ENCODE measurements at regions not wholly inside any gene's neighbourhood (a gene's known extent, or its start where the extent isn't known, plus 50 kb on each side); places are given as distances from the start of the nearest gene placed in this dataset.

- peak overlapping the region; percentile 92 for H3K4me2 ChIP-seq
These were observed 344.2 kb downstream of the SPATA31D1 start for GRCh38 chr9:82332774-82333152.

GRCh38 chr9:82333671-82334070 lies 345.1 kb downstream of the SPATA31D1 start:
- POLR2A ChIA-PET, result no interaction called here
- Histone ChIP-seq H3K4me2 (no peak overlapping the region), H3K27ac (peak overlapping the region in 1 of 2 experiments; percentile 66; a peak in 2 of 6 replicates), H3K9me3 (no peaks in the 10 kb centered on the region), H3K4me3 (no peak overlapping the region), H3K4me1 (peaks cover 21% of the 10 kb centered on the region)
- no peak for DNase-seq (ENCODE audit: low read depth in 1 of 2, low spot score in 1 of 2)
- no peak for FAIRE-seq
- ATAC-seq, result no peak
- 43% methylated on average over 2 of the region's 2 CpGs for whole genome bisulfite sequencing (ENCODE audit: missing lambda C conversion rate)
- CTCF ChIA-PET, result no interaction called here
- TF ChIP-seq BHLHE40 (IDR thresholded peaks at IDR 0.05; ENCODE audit: low read depth, low read length) (no peak), HES2 (IDR thresholded peaks at IDR 0.05) (no peak), REST (IDR thresholded peaks at IDR 0.05) (no peak), FOSB (CRISPR knock-in tag; IDR thresholded peaks at IDR 0.05) (no peak), ZFP36 (IDR thresholded peaks at IDR 0.05; ENCODE audit: borderline replicate concordance, partially characterized antibody) (no peak), EHMT2 (IDR thresholded peaks at IDR 0.05; ENCODE audit: low read depth) (no peak), CBX2 (IDR thresholded peaks at IDR 0.05; ENCODE audit: borderline replicate concordance, low read depth) (no peak), RCOR1 (IDR thresholded peaks at IDR 0.05; ENCODE audit: low read depth, low read length) (no peak), MAFK (IDR thresholded peaks at IDR 0.05; ENCODE audit: partially characterized antibody) (no peak), CHD2 (IDR thresholded peaks at IDR 0.05; ENCODE audit: low read length, partially characterized antibody) (no peak), NFE2L2 (conservative IDR thresholded peaks at IDR 0.05; ENCODE audit: low read length) (no peak), ZSCAN20 (CRISPR knock-in tag; IDR thresholded peaks at IDR 0.05) (no peak), MYC (IDR thresholded peaks at IDR 0.05; ENCODE audit: borderline replicate concordance, low read length) (no peak), TP53 (CRISPR knock-in tag; IDR thresholded peaks at IDR 0.05) (no peak), MAZ (IDR thresholded peaks at IDR 0.05; ENCODE audit: borderline replicate concordance, low read depth, low read length) (no peak), HOXB13 (CRISPR knock-in tag; IDR thresholded peaks at IDR 0.05; ENCODE audit: low read depth) (no peak), MAX (IDR thresholded peaks at IDR 0.05) (no peak), JUNB (IDR thresholded peaks at IDR 0.05) (no peak)

More at GRCh38 chr9:82332774-82333152, 344.2 kb downstream of the SPATA31D1 start:
- FAIRE-seq (no peak), DNase-seq (ENCODE audit: low read depth in 1 of 2, low spot score in 1 of 2) (peak in 1 of 2 experiments; percentile 21), ATAC-seq (peak; percentile 28 to 60; a peak in 4 of 6 replicates)
- Histone ChIP-seq H3K4me3 (no peak overlapping the region; the same call in 2 of the 3 replicates), H3K27ac (peak overlapping the region; percentile 55 to 66; a peak in 5 of 6 replicates), H3K9me3 (no peaks in the 10 kb centered on the region), H3K4me1 (peaks cover 21% of the 10 kb centered on the region)
- WGBS (ENCODE audit: missing lambda C conversion rate), result 13% methylated on average over 6 of the region's 6 CpGs
- CTCF ChIA-PET, result no interaction called here
- POLR2A ChIA-PET, result no interaction called here
- TF ChIP-seq MAX (IDR thresholded peaks at IDR 0.05), result no peak
- no peak for TF ChIP-seq NR3C1 (IDR thresholded peaks at IDR 0.05)
- TF ChIP-seq HMGXB4 (CRISPR knock-in tag; IDR thresholded peaks at IDR 0.05; ENCODE audit: borderline replicate concordance), result no peak
- TF ChIP-seq NPAS2 (CRISPR knock-in tag; IDR thresholded peaks at IDR 0.05; ENCODE audit: borderline replicate concordance), result no peak
- no peak for TF ChIP-seq CHD2 (IDR thresholded peaks at IDR 0.05; ENCODE audit: low read length, partially characterized antibody)
- no peak for TF ChIP-seq PBX3 (IDR thresholded peaks at IDR 0.05)
- no peak for TF ChIP-seq EP300 (IDR thresholded peaks at IDR 0.05)
- TF ChIP-seq ZNF302 (CRISPR knock-in tag; IDR thresholded peaks at IDR 0.05), result no peak
- TF ChIP-seq EHF (CRISPR knock-in tag; IDR thresholded peaks at IDR 0.05), result no peak
- no peak for TF ChIP-seq POLR2AphosphoS2 (conservative IDR thresholded peaks at IDR 0.05; ENCODE audit: low read length)
- TF ChIP-seq RFX5 (IDR thresholded peaks at IDR 0.05), result no peak

Data from A549 (cell line).